ENCODE measurements at regions not wholly inside any gene's neighbourhood (a gene's known extent, or its start where the extent isn't known, plus 50 kb on each side); places are given as distances from the start of the nearest gene placed in this dataset.

GRCh38 chr10:37632641-37633040 lies 224.8 kb downstream of the ZNF248 start:
- TF ChIP-seq, protein P1, sequence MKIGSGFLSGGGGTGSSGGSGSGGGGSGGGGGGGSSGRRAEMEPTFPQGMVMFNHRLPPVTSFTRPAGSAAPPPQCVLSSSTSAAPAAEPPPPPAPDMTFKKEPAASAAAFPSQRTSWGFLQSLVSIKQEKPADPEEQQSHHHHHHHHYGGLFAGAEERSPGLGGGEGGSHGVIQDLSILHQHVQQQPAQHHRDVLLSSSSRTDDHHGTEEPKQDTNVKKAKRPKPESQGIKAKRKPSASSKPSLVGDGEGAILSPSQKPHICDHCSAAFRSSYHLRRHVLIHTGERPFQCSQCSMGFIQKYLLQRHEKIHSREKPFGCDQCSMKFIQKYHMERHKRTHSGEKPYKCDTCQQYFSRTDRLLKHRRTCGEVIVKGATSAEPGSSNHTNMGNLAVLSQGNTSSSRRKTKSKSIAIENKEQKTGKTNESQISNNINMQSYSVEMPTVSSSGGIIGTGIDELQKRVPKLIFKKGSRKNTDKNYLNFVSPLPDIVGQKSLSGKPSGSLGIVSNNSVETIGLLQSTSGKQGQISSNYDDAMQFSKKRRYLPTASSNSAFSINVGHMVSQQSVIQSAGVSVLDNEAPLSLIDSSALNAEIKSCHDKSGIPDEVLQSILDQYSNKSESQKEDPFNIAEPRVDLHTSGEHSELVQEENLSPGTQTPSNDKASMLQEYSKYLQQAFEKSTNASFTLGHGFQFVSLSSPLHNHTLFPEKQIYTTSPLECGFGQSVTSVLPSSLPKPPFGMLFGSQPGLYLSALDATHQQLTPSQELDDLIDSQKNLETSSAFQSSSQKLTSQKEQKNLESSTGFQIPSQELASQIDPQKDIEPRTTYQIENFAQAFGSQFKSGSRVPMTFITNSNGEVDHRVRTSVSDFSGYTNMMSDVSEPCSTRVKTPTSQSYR (CRISPR knock-in tag; IDR thresholded peaks at IDR 0.05): no peak
- no peak for TF ChIP-seq RORB (CRISPR knock-in tag; IDR thresholded peaks at IDR 0.05)
- TF ChIP-seq CREM (CRISPR knock-in tag; IDR thresholded peaks at IDR 0.05): no peak
- no peak for TF ChIP-seq NR2C2 (CRISPR knock-in tag; IDR thresholded peaks at IDR 0.05)
- no peak for TF ChIP-seq ZNF263 (CRISPR knock-in tag; IDR thresholded peaks at IDR 0.05; ENCODE audit: low read depth)
- TF ChIP-seq ZNF416 (CRISPR knock-in tag; IDR thresholded peaks at IDR 0.05): no peak
- no peak for TF ChIP-seq ATF2 (CRISPR knock-in tag; IDR thresholded peaks at IDR 0.05; ENCODE audit: borderline replicate concordance, low read depth)
- TF ChIP-seq, protein P2, sequence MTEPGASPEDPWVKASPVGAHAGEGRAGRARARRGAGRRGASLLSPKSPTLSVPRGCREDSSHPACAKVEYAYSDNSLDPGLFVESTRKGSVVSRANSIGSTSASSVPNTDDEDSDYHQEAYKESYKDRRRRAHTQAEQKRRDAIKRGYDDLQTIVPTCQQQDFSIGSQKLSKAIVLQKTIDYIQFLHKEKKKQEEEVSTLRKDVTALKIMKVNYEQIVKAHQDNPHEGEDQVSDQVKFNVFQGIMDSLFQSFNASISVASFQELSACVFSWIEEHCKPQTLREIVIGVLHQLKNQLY (CRISPR knock-in tag; IDR thresholded peaks at IDR 0.05): no peak
- Mint-ChIP-seq H3K9me3 (peaks cover 66% of the 10 kb centered on the region), H3K4me1 (no peaks in the 10 kb centered on the region), H3K36me3 (peaks cover 60% of the 10 kb centered on the region), H3K27me3 (ENCODE audit: low read depth) (peaks cover 12% of the 10 kb centered on the region; the same call in 1 of the 2 replicates), H3K4me3 (no peak overlapping the region), H3K27ac (no peak overlapping the region)
- POLR2A ChIA-PET: no interaction called here
- CTCF ChIA-PET: no interaction called here
- ATAC-seq (no peak), DNase-seq (ENCODE audit: low spot score) (no peak)

- Mint-ChIP-seq H3K27me3 (ENCODE audit: low read depth) (peaks cover 13% of the 10 kb centered on the region), H3K36me3 (peaks cover 60% of the 10 kb centered on the region), H3K9me3 (peaks cover 72% of the 10 kb centered on the region), H3K4me1 (peaks cover 7% of the 10 kb centered on the region), H3K27ac (no peak overlapping the region), H3K4me3 (no peak overlapping the region)
- ChIA-PET POLR2A (no interaction called here), CTCF (no interaction called here)
- ATAC-seq (no peak), DNase-seq (ENCODE audit: low spot score) (no peak)
- TF ChIP-seq, protein P2 (CRISPR knock-in tag; IDR thresholded peaks at IDR 0.05): no peak
- TF ChIP-seq ZNF232 (CRISPR knock-in tag; IDR thresholded peaks at IDR 0.05): no peak
- no peak for TF ChIP-seq GRHL2 (CRISPR knock-in tag; IDR thresholded peaks at IDR 0.05; ENCODE audit: insufficient replicate concordance, severe bottlenecking)
- no peak for TF ChIP-seq IRF2 (CRISPR knock-in tag; IDR thresholded peaks at IDR 0.05; ENCODE audit: borderline replicate concordance, low read depth)
- TF ChIP-seq ZSCAN18 (CRISPR knock-in tag; IDR thresholded peaks at IDR 0.05): no peak
- TF ChIP-seq EMX1 (CRISPR knock-in tag; IDR thresholded peaks at IDR 0.05): no peak
- TF ChIP-seq, protein P3, sequence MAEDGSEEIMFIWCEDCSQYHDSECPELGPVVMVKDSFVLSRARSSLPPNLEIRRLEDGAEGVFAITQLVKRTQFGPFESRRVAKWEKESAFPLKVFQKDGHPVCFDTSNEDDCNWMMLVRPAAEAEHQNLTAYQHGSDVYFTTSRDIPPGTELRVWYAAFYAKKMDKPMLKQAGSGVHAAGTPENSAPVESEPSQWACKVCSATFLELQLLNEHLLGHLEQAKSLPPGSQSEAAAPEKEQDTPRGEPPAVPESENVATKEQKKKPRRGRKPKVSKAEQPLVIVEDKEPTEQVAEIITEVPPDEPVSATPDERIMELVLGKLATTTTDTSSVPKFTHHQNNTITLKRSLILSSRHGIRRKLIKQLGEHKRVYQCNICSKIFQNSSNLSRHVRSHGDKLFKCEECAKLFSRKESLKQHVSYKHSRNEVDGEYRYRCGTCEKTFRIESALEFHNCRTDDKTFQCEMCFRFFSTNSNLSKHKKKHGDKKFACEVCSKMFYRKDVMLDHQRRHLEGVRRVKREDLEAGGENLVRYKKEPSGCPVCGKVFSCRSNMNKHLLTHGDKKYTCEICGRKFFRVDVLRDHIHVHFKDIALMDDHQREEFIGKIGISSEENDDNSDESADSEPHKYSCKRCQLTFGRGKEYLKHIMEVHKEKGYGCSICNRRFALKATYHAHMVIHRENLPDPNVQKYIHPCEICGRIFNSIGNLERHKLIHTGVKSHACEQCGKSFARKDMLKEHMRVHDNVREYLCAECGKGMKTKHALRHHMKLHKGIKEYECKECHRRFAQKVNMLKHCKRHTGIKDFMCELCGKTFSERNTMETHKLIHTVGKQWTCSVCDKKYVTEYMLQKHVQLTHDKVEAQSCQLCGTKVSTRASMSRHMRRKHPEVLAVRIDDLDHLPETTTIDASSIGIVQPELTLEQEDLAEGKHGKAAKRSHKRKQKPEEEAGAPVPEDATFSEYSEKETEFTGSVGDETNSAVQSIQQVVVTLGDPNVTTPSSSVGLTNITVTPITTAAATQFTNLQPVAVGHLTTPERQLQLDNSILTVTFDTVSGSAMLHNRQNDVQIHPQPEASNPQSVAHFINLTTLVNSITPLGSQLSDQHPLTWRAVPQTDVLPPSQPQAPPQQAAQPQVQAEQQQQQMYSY (CRISPR knock-in tag; IDR thresholded peaks at IDR 0.05): no peak
- TF ChIP-seq ZNF219 (CRISPR knock-in tag; IDR thresholded peaks at IDR 0.05; ENCODE audit: borderline replicate concordance): no peak
- no peak for TF ChIP-seq NFATC4 (CRISPR knock-in tag; IDR thresholded peaks at IDR 0.05)
Measured at GRCh38 chr10:37623506-37623905, 233.9 kb downstream of the ZNF248 start.
